ENCODE measurements at regions not wholly inside any gene's neighbourhood (a gene's known extent, or its start where the extent isn't known, plus 50 kb on each side); places are given as distances from the start of the nearest gene placed in this dataset.
A peak's percentile ranks its signal among the peaks of the same experiment; 100 is the strongest.

- TF ChIP-seq, protein P1, sequence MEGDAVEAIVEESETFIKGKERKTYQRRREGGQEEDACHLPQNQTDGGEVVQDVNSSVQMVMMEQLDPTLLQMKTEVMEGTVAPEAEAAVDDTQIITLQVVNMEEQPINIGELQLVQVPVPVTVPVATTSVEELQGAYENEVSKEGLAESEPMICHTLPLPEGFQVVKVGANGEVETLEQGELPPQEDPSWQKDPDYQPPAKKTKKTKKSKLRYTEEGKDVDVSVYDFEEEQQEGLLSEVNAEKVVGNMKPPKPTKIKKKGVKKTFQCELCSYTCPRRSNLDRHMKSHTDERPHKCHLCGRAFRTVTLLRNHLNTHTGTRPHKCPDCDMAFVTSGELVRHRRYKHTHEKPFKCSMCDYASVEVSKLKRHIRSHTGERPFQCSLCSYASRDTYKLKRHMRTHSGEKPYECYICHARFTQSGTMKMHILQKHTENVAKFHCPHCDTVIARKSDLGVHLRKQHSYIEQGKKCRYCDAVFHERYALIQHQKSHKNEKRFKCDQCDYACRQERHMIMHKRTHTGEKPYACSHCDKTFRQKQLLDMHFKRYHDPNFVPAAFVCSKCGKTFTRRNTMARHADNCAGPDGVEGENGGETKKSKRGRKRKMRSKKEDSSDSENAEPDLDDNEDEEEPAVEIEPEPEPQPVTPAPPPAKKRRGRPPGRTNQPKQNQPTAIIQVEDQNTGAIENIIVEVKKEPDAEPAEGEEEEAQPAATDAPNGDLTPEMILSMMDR (IDR thresholded peaks at IDR 0.05), result peak; percentile 7 to 39 (median 19)
- TF ChIP-seq POLR2A (IDR thresholded peaks at IDR 0.05), result no peak
- no peak for TF ChIP-seq POLR2AphosphoS5 (IDR thresholded peaks at IDR 0.05)
These were observed 392.9 kb upstream of the EEF2KMT start for GRCh38 chr16:5490499-5490898.
